Hindlimb muscle (tissue), 1 donor: ENCODE measurements at regions not wholly inside any gene's neighbourhood (a gene's known extent, or its start where the extent isn't known, plus 50 kb on each side); places are given as distances from the start of the nearest gene placed in this dataset.
A peak's percentile ranks its signal among the peaks of the same experiment; 100 is the strongest.

Source experiments
- DNase-seq: peaks from one replicate; pipeline ENCODE4 v3.0.0-alpha.2; 2013

DNA sequence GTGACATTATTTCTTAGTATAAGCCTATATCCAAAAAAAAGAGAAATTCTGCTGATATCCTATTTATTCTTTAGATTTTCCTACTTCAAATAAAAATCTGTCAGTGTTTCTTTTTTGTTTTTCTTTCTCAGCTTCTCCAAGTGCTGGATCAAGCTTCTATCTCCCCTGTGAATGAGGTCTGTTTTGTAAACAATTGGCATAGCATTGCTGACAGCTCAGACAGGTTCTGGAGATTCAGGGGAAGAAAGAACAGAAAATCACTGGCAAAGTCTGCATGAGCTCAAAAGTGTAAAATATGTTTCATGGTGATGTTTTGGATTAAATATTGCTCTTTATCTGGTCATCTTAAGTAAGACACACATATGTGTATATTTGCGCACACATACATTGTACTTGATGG lies 492.0 kb upstream of the IGFBP7 start:
- no peak for DNase-seq

DNA sequence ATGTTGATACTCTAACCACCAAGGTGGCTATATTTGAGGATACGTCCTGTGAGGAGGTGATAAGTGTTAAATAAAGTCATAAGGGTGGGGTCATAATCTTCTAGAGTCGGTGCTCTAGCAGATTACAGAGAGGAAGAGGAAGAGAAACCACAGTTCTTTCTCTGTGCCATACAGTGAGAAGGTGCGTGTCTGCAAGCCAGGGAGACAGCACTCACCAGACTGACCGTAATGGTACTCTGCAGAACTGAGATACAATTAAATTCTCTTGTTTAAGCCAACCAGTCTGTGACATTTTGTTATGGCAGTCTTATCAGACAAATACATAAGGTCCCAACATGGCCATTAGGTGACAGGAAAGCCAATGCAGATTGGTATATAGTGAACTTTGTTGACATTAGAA lies 480.9 kb upstream of the IGFBP7 start:
- no peak for DNase-seq

DNA sequence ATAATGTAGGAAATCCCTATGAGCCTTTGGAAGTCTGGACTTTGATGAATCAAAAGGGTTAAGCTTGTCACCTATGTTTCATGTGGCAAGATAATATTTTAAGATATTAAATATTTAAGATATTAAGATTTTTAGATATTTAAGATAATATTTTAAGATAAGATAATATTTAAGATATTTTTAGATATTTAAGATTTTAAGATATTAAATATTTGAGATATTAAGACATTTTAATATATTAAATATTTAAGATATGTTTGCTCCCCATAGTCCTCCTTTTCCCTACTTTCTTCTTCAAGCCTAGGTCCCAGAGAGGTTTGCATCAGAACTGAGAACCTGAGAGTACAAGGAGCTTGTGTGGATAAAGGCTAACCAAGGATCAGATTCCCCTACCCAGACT lies 478.4 kb upstream of the IGFBP7 start:
- DNase-seq = no peak

- DNase-seq = peak; percentile 45
These were observed 470.8 kb upstream of the IGFBP7 start for GRCh38 chr4:57580710-57581599.

DNA sequence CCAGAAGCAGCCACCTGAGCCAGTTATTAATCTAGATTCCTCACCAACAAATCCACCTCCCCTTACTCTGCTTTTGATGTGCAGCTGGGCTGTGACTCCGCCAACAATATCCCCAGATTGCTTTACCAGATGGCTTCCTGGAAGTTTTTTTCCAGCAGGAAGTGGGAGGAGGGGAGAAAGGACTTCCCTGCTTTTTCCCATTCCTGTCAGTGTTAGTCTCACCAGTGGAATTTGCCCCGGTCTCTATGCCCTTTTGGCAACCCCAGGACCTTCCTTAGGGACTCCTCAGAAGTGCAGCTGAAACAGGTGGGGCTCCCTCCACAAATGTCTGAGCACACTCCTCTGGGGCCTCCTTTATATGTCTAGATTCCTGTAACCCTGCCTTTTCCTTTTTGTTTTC lies 465.2 kb upstream of the IGFBP7 start:
- peak; percentile 66 for DNase-seq

- no peak for DNase-seq
These were observed 444.4 kb upstream of the IGFBP7 start for GRCh38 chr4:57554556-57555092.

DNA sequence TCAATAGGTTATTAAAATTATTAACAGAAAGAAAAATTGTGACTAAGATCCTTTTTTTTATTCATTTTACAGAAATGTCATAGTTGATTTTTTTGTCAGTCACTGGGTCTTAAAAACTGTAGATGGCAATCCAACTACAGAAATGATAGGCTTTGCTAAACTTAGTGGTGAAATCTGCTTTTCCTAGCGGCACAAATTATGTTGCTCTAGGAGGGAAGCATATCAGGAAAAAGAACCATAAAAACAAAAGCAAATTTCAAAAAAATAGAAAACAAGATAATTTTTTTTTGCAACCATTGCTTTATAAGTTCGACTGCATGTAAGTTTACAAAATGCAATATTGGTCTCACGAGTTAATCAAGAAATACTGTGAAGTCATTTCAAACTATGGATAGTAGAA lies 443.5 kb upstream of the IGFBP7 start:
- DNase-seq = no peak

DNA sequence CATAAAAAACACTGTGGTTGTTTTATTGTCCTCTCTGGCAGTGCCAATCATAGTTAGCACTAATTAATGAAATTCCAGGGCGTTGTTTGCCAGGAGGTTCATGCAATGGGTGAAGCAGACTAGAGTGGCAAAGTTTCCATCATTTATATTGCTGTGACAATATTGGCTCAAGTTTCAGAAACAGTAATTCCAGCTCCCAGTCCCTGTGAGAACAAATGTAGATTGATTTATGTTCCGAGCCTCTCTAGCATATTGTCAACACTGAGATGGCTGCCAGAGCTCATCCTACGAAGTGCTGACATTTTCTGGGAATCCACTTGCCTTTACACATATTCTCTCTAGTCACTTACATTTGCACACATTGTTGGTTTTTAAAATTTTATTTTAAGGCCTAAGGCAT lies 440.0 kb upstream of the IGFBP7 start:
- DNase-seq = peak; percentile 23

- no peak for DNase-seq
These were observed 438.7 kb upstream of the IGFBP7 start for GRCh38 chr4:57548856-57549255.

DNA sequence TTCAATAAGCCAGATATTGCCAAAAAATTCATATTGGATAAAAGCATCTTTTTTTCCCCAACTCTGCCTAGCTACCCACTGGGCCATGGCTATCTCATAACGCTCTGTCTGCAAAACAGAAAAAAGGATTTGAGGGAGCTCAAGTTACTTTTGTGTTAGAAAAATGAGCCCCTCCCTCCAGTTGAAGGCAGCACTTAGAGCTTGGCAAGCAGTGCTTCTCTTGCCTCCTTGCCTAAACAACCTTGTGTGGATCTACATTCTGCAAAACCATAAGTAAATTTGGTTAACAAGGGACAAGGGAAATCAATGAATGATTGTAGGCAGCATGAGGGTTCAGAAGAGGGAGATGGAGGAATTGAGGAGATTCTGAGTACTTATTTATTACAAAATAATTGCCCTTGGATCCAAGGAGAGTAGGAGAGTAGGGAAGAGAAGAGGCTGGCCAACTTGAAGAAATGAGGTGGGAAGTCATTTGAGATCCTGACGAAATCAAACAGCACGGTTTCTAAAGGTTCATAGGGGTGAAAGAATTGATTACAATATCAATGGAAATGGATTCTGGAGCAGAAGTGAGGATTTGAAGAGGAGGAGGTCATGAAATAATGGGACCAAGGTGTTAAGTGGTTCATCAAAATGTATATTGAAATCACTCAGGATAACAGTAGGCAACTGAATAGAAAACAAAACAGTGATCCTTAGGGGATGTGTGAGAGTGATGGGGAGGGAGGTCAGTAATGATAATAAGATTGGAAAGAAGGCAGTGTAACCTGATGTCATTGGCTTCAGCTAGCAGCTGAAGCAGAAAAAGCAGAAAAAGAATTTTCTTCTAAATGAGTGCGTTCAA lies 434.8 kb upstream of the IGFBP7 start:
- no peak for DNase-seq

GRCh38 chr4:57504797-57505530 lies 394.8 kb upstream of the IGFBP7 start:
- no peak for DNase-seq

GRCh38 chr4:57504139-57504538 lies 394.0 kb upstream of the IGFBP7 start:
- DNase-seq = no peak

GRCh38 chr4:57501720-57502119 lies 391.5 kb upstream of the IGFBP7 start:
- peak; percentile 83 for DNase-seq

DNA sequence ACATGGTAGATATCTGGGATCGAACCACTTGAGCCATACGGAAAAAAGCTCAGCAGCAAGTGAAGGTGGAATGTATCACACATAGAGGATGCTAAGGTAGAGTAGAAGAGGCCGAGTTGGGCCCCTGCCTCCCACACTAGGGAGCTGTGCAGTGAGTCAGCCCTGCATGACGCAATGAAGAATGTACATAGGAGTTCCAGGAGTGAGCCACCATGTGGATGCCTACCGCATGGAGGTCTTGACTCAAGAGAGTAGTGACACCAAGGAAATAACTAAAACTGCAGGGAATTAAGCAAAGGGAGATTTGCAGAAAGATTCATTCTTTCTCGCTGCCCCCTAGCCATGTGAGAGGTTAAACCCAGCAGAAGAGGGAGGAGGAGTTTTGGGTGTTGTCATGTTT lies 389.6 kb upstream of the IGFBP7 start:
- DNase-seq = no peak

DNA sequence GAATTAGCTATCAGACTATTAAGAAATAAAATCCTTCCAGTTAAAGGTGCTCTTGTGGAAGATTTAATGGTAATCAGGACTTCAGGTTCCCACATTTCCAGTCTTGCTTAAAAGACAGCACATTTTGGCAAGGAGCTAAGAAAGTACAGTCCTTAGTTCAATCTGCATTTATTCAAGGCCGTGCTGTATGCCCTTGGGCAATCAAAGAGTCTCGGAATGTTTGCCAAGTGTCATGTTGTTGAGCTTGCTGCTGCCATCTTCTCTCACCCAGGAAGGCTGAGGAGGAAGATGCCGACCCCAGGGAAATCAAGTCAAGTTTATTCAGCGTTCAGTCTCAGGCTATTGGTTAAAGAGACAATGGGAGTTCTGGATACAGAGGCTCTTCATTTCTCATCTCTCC lies 388.1 kb upstream of the IGFBP7 start:
- DNase-seq = no peak

DNA sequence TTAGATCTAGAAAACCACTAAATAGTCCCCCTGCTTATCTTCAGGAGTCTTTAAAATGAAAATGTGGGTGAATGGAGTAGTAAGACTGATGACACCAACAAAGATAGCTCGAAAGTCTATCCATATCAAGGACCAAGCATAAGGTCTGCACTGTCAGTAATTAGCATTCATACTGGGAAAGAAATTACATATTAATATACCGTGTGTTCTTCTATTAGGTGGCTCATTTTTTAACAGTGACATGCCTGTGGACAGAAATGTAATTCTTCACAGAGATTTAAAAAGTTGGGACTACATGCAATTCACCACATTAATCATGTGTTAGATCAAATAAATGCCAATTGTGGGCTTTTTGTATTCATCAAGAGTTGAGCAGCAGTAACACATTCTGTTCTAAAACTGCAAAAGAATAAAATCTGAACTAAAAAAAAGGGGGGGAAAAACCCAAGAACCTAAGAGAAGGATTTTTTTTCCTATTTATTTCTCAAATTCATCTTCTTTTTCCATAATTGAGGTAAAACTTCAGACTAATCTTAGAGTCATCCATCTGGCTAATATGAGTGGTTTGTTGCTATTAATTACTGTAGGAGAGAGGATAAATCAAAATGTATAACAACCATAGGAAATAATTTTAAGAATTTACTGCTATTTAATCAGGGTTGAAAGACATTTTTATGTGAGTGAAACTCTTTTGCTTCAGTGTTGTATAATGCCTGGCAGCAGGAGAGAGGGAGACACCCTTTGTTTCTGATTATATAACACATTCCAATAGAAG lies 386.7 kb upstream of the IGFBP7 start:
- DNase-seq = no peak

DNA sequence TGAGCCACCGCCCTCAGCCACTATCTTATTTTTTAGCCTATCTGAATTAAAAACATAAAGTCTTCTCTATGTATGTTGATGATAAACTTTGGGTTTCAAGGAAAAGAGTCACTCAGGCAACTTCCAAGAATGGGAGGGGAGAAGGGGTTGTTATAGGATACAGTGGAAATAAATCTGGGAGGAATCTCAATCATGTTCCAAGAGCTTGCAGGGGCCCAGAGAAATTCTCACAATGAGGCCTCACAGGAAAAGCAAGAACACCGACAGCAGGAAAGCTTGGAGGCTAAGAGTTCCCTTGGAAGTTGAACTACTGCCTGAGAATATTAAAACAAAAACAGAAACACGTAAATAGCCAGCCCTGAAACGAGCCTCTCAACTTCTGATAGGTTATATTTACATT lies 384.6 kb upstream of the IGFBP7 start:
- DNase-seq = peak; percentile 78

DNA sequence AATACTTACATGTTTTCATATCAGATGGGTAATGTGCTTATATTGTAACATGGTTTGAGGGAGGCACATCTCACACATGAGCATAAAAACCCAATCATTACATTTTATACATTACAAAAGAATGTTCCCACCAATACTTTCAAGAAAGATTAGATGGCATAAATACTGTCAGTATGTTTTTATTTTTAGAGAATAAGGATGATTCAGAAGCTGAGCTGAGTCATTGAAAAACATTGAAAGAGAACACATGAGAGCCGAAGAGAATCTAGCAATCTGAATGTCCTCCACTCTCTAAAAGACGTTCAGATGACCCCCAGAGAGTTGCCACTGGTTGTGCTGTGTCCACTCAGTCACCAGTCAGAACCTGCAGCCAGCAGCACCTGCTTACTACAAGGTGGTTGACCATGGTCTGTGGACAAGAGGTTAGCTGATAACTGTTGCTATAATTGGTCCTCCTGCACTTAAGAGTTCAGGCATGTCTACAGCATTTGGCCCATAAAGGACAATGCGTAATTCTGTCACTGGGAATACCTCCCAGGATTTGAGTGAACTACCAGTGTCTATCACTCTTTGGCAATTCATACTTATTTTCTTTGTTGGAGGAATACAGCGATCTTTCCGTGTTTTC lies 382.2 kb upstream of the IGFBP7 start:
- DNase-seq = no peak

DNA sequence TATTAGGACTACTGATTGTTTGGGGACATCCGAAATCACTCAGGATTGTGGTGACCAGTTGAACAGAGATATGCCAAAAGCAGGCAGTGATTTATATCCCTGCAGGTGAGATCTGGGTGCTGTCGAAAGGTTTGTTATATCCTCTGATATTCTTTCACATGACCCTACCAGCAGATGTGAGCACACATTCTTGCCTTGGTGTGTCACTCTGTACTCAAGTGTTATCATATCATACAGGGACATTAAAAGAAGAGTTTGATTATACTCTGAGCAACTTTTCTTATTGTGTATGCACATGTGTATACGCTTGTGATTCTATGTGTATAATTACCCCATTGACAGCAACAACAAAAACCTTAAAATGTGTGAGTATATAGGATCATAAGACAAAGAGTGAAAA lies 381.2 kb upstream of the IGFBP7 start:
- DNase-seq = no peak

- DNase-seq = no peak
These were observed 380.5 kb upstream of the IGFBP7 start for GRCh38 chr4:57490520-57491255.
